NCI-H345 treated with DMSO at 0.1 percent for 48 hours (cell line): ENCODE measurements at regions not wholly inside any gene's neighbourhood (a gene's known extent, or its start where the extent isn't known, plus 50 kb on each side); places are given as distances from the start of the nearest gene placed in this dataset.

Experiments used
- DNase-seq: peaks from one replicate; lab custom pipeline; 2025; ENCODE audit not compliant: unreplicated experiment; lab: John Stamatoyannopoulos, UW

DNA sequence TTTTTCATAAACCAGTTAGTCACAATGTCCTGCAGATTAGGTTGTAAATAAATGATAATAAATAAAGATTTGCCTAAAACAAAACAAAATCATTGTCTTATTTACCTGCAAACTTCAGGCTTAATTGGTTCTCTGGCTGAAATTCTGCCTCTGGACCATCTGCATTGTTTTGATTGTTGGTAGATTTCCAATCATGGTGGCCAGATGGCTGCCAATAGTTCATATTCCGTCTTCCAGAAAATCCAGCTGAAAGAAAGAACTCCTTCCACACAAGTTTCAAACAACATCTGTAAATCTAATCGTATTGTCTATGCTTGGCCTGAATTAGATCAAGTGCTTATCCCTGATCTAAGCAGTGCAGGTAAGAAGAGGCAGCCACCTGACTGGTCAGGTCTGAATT, 771.1 kb upstream of the ZEB2 start:
- no peak for DNase-seq

DNA sequence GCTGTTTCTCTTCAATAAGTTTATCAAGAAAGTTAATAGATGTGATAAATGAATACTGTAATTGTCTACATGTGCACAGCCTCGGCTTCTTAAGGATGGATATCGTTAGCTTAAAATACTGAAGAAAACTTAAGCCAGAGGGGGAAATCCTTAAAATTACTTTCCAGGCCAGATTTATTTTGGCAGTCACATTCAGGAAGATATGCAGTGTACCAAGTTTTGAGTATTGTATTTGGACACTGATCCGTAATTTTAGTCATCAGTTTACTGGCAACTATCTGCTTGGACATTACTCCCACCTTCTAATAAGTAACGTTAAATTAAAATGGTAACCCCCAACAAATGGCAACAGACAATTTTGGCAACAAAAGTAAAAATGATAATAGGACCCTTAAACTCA, 770.0 kb upstream of the ZEB2 start:
- DNase-seq, result no peak

- DNase-seq, result no peak
Observed at GRCh38 chr2:145288650-145289496, 769.0 kb upstream of the ZEB2 start.

DNA sequence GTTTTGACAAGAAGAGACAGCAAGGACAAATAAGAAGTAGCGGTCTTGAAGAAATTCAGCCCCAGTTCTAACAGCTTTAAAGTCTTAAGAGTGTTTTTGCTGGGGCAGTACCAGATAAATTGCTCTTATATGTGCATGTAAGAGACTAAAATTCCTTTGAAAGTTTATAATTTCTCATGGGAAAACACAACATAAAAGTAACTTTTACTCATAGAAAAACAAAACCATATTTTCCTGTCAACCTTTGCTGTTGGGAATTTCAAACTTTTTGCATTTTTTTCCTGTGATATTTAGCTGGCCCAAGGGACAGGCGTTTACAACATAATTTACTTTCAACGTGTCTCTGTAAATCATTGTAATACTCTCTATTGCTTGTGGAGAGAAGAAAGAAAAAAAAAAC, 767.8 kb upstream of the ZEB2 start:
- DNase-seq, result no peak

DNA sequence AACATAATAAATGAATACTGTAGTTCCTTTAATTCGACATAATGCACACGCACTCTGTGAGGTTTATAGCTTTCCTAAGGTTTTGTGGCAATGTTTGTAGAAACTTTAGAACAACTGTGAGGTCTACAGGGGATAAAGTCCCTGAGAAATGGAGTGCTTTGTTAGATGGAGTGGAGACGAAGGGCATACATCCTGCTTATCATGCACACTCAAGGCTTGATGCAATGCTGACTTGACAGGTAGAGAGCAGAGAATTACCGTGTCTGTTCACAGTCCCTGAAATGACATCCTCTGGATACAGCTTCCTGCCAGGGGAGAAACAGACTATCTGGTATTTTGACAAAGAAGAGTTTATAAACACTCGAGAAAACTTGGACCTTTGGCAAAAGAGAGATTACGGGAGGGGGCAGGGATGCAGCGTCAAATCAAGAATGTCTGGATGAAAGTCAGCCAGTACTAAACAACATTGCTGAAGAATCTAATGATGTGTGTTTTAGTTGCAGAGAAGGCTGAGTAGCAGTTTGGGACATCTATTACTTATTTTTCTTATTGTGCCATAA, 766.9 kb upstream of the ZEB2 start:
- no peak for DNase-seq

DNA sequence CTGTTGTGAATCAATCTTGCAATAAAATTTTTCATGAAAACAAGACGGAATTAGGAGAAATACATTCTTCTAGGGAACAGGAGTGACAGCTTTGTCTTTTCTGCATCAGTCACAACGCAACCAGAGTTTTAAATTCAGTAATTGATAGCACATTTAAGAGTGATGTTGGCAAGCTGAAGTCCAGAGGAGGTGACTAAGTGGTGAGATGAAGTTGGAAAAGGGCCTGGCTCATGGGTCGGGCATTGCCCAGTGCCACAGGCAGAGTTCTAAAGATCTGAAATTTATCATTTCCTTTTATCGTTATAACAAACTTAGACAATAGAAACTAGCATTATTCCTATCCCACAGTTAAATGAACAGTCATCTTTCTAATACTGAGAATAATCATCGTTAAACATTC, 764.6 kb upstream of the ZEB2 start:
- DNase-seq, result no peak

- DNase-seq, result no peak
Observed at GRCh38 chr2:145283131-145283530, 763.2 kb upstream of the ZEB2 start.

- no peak for DNase-seq
Observed at GRCh38 chr2:145277922-145278321, 758.0 kb upstream of the ZEB2 start.

GRCh38 chr2:145273840-145274239, 753.9 kb upstream of the ZEB2 start:
- DNase-seq, result no peak

DNA sequence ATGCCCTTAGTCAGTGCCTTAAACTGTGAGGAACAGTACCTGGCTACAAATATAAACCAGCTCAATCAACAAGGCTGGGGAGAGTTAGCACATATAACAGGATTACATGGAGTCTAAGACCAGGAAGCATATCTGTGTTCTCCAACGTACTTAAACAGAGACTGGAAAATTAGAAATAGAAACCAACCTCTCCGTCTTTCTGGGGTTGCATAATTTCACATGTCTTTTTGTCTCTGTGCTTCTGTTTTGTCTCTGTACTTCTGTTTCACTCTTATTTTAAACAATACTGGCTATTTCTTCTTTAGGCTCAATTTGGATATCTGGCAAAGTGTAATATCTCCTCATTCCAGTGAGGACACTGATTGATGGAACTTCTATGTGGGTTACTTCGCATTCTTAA, 749.0 kb upstream of the ZEB2 start:
- DNase-seq, result no peak

DNA sequence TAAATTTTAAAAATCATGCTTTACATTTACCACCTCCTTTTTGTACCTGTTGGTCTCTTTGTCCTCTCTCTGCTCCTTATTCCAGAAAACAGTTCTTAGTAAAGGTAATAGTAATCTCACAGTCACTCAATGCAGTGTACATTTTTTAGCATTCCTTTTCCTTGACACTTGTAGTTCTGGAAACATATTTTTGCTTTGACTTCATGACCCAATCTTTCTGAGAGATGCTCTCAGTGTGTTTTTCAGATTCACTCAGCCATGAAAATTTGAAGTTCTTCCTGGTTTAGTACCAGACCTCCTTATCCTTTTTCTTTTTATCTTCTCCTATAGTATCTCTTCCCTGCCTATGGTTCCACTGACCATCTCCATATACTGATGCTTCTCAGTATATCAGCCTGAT, 747.5 kb upstream of the ZEB2 start:
- DNase-seq, result no peak

- no peak for DNase-seq
Observed at GRCh38 chr2:145265244-145265643, 745.3 kb upstream of the ZEB2 start.

DNA sequence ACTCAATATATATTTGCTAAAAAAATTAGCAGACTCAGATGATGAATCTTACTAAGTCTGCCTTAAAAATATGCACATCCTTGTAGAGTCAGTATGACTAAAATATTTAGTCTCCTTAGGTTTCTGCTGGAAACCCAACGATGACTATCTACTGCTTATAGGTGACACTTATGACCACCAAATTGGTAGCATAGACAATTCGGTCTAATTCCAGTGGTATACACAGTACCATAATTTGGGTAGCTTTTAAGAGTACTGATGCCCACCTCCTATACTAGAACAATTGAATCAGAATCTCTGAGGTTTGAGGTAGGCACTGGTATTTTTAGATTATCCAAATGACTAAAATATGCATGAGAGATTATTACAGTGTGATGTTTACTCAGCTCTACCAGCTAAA, 740.8 kb upstream of the ZEB2 start:
- no peak for DNase-seq

DNA sequence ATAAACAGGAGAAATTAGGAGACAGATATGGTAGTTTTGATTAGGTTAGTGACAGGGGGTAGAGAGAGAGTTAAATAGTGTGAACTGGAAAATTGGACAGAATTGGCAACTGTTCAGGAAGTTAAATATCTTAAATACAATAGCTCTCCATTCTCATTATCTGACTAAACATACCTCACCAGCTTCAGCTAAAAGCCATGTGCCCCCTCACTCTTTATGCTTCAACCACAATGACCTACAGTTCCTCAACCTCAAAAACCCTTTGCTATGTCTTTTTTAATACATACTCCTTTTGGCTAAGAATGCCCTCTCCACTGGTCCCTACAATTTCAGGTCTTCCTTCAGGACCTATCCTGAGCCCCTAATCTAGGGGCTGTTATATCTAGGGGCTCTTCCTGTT, 740.2 kb upstream of the ZEB2 start:
- no peak for DNase-seq

DNA sequence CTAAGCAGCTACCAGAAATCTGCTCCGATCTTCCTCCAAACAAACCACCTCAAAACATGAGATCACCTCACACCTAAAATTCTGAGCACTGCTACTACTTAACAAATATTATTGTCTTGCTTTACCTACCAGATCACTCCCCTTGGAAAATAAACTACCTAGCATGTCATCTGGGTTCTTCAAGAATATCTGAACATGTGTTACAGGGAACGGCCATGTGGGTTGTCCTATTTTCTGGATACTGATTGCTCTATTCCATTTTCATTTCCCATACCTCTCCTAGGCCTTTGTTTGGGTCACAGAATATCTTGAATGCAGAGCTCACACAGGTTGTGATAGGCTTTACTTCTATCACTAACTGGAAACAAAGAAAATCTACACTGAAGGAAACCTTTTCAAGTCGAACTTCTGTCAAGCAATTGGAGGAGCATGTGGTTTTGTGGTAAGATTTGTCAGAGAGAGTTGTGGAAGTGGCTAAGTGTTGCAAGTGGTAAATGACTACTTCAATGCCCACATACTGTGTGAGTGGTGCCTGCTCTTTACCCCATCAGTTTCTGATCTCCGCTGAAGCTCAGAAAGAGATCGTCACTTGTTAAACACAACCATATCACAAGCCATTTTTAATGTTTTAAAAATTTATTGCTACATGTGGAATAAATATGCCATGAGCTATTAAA, 739.1 kb upstream of the ZEB2 start:
- no peak for DNase-seq

- no peak for DNase-seq
Observed at GRCh38 chr2:145257931-145258330, 738.0 kb upstream of the ZEB2 start.

GRCh38 chr2:145256551-145256950, 736.6 kb upstream of the ZEB2 start:
- DNase-seq, result no peak

DNA sequence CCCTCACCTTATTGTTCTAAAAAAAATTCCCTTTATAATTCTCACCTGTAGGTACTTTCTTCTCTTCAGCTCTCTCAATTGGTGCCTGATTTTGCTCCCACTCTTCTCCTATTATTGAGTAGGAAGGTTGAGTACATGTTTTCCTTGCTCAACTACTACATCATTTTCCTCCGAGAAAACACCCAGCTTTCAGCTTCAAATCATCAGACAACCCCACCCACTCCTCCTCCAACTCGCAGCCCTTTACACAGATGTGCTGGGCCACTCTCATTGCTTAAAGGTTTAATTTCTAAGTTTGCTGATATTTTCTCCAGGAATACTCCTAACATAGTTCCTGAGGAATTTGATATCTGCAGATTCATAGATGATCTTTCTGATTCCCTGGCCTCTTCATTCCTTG, 734.4 kb upstream of the ZEB2 start:
- no peak for DNase-seq

GRCh38 chr2:145253492-145253891, 733.6 kb upstream of the ZEB2 start:
- no peak for DNase-seq

- no peak for DNase-seq
Observed at GRCh38 chr2:145245268-145245870, 725.5 kb upstream of the ZEB2 start.

DNA sequence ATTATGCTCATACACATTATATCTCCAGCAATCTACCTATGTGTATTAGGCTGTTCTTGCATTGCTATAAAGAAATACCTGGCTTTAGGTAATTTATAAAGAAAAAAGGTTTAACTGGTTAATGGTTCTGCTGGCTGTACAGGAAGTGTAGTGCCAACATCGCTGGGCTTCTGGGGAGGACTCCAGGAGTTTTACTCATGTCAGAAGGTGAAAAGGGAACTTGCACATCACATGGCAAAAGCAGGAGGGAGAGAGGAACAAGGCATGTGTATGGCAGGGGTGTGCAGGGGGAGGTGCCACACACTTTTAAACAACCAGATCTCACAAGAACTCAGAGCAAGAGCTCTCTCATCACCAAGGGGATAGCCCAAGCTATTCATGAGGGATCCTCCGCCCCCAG, 715.4 kb upstream of the ZEB2 start:
- no peak for DNase-seq

- no peak for DNase-seq
Observed at GRCh38 chr2:145230546-145230945, 710.6 kb upstream of the ZEB2 start.
